Stomach smooth muscle (tissue), 2 donors: ENCODE measurements at regions not wholly inside any gene's neighbourhood (a gene's known extent, or its start where the extent isn't known, plus 50 kb on each side); places are given as distances from the start of the nearest gene placed in this dataset.

Source experiments
- H3K27ac ChIP-seq: one replicate; pipeline ENCODE4 v1.7.0; 2013; ENCODE audit warnings: mild to moderate bottlenecking, low read length, inconsistent platforms
- H3K27me3 ChIP-seq, 2 donors: one replicate each; pipeline ENCODE4 v1.7.0; 2013; ENCODE audit warnings: low read length in 2 of 2; ENCODE audit not compliant: insufficient read depth in 2 of 2, control insufficient read depth in 1 of 2
- H3K36me3 ChIP-seq, 2 donors: one replicate each; pipeline ENCODE4 v1.7.0; 2013; ENCODE audit warnings: low read length in 2 of 2; ENCODE audit not compliant: control insufficient read depth in 2 of 2, insufficient read depth in 2 of 2
- H3K4me1 ChIP-seq: one replicate; pipeline ENCODE4 v1.7.0; 2013; ENCODE audit warnings: low read length; ENCODE audit not compliant: control insufficient read depth, insufficient read depth
- H3K4me3 ChIP-seq, 2 donors: one replicate each; pipeline ENCODE4 v1.7.0; 2013; ENCODE audit warnings: low read length in 2 of 2
- H3K9ac ChIP-seq, 2 donors: one replicate each; pipeline ENCODE4 v1.7.0; 2013; ENCODE audit warnings: low read length in 2 of 2, mild to moderate bottlenecking in 1 of 2
- H3K9me3 ChIP-seq, 2 donors: one replicate each; pipeline ENCODE4 v1.7.0; 2013; ENCODE audit warnings: low read length in 2 of 2; ENCODE audit not compliant: control insufficient read depth in 2 of 2
- donor health status: healthy.
- donor health status: Pancreatic carcinoma.

DNA sequence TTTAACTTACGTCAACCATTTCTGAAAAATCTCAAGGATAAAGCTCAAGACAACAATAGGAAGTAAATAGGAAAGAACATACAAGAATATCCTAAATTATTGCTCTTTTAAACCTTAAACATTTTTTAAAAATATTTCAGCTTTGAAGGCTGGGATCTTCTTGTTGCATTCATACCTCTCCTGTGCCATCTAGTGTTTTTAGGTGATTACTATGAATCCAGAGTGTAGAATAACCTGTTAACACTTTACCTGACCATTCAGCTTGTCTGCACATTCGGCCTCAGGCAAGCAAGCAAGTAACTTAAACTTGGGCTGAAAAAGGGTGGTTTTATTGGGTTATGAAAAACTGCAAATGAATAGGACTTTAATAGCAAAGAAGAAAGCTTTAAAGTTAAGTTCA is 507.8 kb upstream of the INTU start:
- Histone ChIP-seq H3K27me3 (no peaks in the 10 kb centered on the region), H3K9ac (no peak overlapping the region), H3K27ac (no peak overlapping the region), H3K4me3 (no peak overlapping the region), H3K9me3 (no peaks in the 10 kb centered on the region), H3K36me3 (no peaks in the 10 kb centered on the region), H3K4me1 (no peaks in the 10 kb centered on the region)

DNA sequence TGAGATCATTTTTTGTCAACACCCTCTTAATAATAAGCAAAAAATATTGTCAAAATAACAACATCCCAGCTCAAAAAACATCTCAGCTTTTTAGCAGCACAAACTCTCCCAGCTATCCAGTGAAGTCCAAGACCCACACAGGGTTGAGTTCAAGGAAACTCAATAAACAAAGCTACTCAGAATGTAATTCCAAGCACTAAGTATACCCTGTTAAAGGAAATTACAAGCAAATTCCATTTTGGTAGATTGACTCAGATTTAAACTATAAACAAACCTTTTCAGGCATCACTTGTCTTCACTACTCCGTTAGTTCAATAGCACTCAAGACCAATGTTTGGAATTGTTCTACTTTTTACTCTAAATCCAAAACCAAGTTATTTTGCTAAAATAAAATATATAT is 506.0 kb upstream of the INTU start:
- Histone ChIP-seq H3K4me3 (no peak overlapping the region), H3K9ac (no peak overlapping the region), H3K36me3 (no peaks in the 10 kb centered on the region), H3K9me3 (no peaks in the 10 kb centered on the region), H3K27me3 (no peaks in the 10 kb centered on the region), H3K4me1 (no peaks in the 10 kb centered on the region), H3K27ac (no peak overlapping the region)

DNA sequence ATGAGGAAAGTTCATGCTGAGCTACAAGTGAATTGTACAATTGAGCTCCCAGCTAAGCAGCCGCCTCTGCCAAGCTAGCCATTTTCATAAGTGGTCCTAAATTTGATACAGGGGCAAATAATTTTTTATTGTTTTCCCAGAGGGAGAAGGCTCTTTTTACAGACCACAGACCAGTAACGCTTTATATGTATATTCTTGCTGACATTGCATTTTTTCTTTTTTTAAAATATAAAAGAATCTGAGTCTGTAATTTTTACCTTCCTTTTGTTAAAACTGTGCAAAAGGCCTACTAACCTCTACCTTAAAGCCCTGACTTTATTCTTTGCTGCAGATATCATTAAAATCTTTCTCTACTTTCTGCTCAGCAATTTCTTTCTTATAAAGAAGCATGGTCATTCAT is 501.2 kb upstream of the INTU start:
- no peak overlapping the region for H3K4me3 ChIP-seq
- H3K4me1 ChIP-seq, result no peaks in the 10 kb centered on the region
- no peak overlapping the region for H3K27ac ChIP-seq
- H3K9me3 ChIP-seq, result no peaks in the 10 kb centered on the region
- H3K9ac ChIP-seq, result no peak overlapping the region
- H3K36me3 ChIP-seq, result no peaks in the 10 kb centered on the region
- no peaks in the 10 kb centered on the region for H3K27me3 ChIP-seq

DNA sequence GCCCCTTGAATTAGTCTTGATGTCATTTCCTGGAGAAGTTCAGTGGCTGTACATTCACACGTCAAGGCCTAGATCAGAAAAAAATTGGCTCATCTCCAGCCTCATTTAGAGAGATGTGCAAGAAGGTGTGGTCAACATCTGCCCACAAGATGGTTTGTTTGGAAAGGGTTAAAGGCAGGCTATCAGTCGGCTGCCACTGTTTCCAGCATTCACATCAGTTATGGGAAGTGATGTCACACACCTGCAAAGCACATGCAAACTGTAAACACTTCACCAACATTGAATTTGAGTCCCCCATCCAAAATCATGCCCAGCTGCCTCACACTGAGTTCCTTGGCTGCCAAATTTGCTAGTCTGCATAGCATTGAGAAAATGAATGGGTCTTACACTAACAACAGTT is 498.3 kb upstream of the INTU start:
- Histone ChIP-seq H3K4me3 (no peak overlapping the region), H3K27me3 (no peaks in the 10 kb centered on the region), H3K4me1 (no peaks in the 10 kb centered on the region), H3K27ac (no peak overlapping the region), H3K36me3 (no peaks in the 10 kb centered on the region), H3K9me3 (no peaks in the 10 kb centered on the region), H3K9ac (no peak overlapping the region)

DNA sequence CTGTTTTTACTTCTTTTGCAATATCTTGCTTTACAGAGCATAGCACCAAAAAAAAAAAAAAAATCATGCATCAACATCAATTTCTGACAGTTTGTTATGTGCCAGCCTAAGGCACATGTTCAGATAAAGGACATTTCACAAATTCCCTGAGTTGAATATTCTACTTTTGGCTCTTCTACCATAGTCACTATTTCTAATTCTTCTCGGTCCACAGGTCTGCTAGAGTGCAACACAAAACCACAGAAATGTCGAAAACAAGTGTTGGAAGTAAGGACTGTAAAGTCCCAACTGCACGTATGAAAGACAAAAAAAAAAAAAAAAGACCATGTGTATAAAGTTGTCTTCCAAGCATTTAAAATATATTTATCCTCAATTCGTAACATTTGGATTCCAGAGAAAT is 494.2 kb upstream of the INTU start:
- no peak overlapping the region for H3K9ac ChIP-seq
- H3K9me3 ChIP-seq, result no peaks in the 10 kb centered on the region
- H3K27ac ChIP-seq, result no peak overlapping the region
- no peaks in the 10 kb centered on the region for H3K36me3 ChIP-seq
- H3K27me3 ChIP-seq, result no peaks in the 10 kb centered on the region
- no peak overlapping the region for H3K4me3 ChIP-seq
- peaks cover 2% of the 10 kb centered on the region for H3K4me1 ChIP-seq

DNA sequence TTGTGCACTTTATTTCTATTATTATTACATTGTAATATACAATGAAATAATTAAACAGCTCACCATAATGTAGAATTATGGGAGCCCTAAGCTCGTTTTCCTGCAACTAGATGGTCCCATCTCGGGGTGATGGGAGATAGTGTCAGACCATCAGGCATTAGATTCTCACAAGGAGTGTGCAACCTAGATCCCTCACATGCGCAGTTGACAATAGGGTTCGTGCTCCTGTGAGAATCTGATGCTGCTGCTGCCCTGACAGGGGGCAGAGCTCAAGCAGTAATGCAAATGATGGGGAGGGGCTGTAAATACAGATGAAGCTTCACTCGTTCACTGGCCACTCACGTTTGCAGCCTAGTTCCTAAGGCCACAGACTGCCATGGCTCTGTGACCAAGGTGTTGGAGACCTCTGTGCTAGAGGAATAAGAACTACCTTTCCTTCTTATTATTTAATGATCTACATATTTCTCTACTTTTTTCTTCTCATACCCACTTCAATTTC is 492.9 kb upstream of the INTU start:
- Histone ChIP-seq H3K9me3 (no peaks in the 10 kb centered on the region), H3K27me3 (no peaks in the 10 kb centered on the region), H3K4me3 (no peak overlapping the region), H3K36me3 (no peaks in the 10 kb centered on the region), H3K4me1 (peaks cover 2% of the 10 kb centered on the region), H3K9ac (no peak overlapping the region), H3K27ac (no peak overlapping the region)

DNA sequence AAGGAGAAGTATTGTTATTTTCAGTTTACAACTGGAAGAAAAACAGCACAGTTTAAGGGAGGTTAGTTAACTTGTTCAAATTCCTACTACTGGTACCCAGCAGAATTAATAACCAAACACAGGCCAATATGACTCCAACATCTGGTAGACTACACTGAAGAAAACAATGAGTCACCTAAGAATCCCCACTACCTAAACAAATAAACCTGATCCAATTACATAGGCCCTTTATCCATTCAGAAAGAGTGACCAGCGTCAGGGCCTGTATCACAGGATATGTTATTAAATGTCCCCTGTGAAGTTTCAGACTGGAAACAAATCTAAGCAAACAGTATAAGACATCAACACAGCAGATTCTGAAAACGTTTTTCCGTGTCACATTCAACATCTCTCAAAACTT is 492.5 kb upstream of the INTU start:
- Histone ChIP-seq H3K9me3 (no peaks in the 10 kb centered on the region), H3K4me3 (no peak overlapping the region), H3K36me3 (no peaks in the 10 kb centered on the region), H3K27me3 (no peaks in the 10 kb centered on the region), H3K9ac (no peak overlapping the region), H3K4me1 (peaks cover 6% of the 10 kb centered on the region), H3K27ac (no peak overlapping the region)

DNA sequence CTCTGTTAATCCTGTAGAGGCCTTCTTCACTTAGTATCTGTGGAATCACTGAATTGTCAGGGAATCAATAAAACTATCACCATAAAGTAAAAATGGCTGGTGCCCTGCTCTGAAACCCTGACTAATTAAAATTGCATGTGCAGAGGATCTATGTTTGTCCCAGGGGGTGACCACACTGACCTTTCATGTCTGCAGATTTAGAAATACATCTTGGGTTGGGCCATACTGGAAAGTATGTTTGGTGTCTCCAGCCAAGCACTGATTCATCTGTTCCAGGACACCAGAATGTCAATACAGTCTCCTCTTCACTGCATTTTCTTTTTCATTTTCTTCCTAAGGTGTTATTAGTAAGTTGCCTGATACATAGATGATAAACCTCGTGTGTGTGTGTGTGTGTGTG is 490.9 kb upstream of the INTU start:
- no peaks in the 10 kb centered on the region for H3K9me3 ChIP-seq
- H3K4me1 ChIP-seq, result peaks cover 10% of the 10 kb centered on the region
- H3K4me3 ChIP-seq, result no peak overlapping the region
- no peak overlapping the region for H3K9ac ChIP-seq
- H3K27ac ChIP-seq, result no peak overlapping the region
- H3K27me3 ChIP-seq, result no peaks in the 10 kb centered on the region
- no peaks in the 10 kb centered on the region for H3K36me3 ChIP-seq

DNA sequence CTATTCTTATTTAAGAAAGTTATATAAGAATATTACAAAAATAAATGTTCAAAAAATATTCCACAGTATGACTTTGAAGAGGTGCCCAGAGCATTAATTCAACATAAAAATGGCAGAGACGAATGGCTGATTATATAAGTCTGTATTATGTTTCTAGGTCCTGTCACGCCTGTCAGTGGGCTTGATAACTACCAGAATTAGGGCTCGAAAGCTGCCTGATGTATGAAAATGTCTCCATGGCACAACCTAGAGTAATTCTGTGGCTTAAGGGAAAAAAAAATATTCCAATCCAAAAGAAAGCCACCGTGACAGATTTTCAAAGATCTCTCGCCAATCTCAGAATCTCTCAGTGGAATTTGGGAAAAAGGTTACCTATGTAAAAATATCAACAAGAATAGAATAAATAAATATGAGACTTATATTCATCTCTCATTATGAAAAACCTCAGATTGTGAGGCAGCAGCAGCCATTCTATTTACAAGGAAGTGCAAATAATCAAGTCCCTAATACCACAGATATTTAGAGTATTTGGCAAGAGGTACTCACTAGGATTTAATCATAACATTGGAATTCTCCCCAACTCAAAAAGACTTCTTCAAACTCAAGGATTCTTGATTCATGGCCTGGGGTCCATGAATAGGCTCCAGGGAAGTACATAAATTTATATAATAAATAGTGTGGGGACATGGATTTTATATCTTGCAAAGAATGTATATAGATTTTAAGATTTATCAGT is 489.1 kb upstream of the INTU start:
- Histone ChIP-seq H3K36me3 (no peaks in the 10 kb centered on the region), H3K4me3 (no peak overlapping the region), H3K27ac (no peak overlapping the region), H3K9me3 (no peaks in the 10 kb centered on the region), H3K4me1 (peaks cover 10% of the 10 kb centered on the region), H3K27me3 (no peaks in the 10 kb centered on the region), H3K9ac (no peak overlapping the region)

DNA sequence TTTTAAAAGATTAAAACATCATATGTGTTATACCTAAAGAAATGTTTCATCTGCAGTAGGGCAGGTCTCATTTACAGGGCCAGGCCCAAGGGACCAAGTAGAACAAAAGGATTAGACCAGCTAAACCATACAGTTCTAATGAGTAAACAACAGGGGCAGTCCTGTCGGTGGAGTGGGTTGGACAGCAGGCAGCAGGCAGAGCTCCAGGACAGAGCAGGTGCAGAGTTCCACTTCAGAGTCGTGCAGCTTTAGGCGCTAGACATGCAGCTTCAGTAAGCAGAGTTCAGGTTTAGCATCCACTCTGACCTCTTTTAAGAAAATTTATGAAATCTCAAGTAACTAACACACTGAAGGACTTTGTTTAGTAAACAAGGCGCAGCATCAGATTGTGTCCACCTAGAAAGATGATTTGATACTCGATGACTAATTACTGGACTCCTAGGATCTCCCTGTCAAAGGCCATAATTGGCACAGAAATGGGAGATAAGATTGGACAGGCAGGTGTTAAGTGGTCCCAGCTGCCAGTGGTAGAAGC is 487.7 kb upstream of the INTU start:
- Histone ChIP-seq H3K27ac (no peak overlapping the region), H3K9me3 (no peaks in the 10 kb centered on the region), H3K36me3 (no peaks in the 10 kb centered on the region), H3K27me3 (no peaks in the 10 kb centered on the region), H3K9ac (no peak overlapping the region), H3K4me3 (no peak overlapping the region), H3K4me1 (peaks cover 10% of the 10 kb centered on the region)

DNA sequence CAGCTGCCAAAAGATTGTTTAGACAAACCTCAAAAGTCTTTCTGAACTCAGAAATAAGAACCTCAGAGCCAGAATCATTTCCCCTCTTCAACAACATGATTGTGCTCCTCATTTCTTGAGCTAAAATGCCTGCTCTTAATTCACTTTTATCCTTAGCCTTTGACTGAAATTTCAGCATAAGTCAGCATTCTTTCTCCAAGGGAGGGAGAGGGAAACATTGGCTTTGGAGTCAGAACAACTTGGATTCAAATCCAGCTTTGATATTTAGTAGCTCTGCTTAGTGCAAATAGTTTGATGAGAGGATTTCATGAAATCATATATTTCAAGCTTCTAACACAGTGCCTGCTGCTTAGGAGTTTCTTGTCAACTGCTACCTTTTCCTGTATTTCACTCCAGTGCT is 484.6 kb upstream of the INTU start:
- Histone ChIP-seq H3K36me3 (no peaks in the 10 kb centered on the region), H3K27ac (no peak overlapping the region), H3K9me3 (no peaks in the 10 kb centered on the region), H3K27me3 (no peaks in the 10 kb centered on the region), H3K4me3 (no peak overlapping the region), H3K9ac (no peak overlapping the region), H3K4me1 (peaks cover 8% of the 10 kb centered on the region)
